NCI-H2227 treated with DMSO at 0.1 percent for 48 hours (cell line): ENCODE measurements at regions not wholly inside any gene's neighbourhood (a gene's known extent, or its start where the extent isn't known, plus 50 kb on each side); places are given as distances from the start of the nearest gene placed in this dataset.
"Not testable (repeated sequence)": the region's sequence is repeated elsewhere in the genome, so short reads cannot be mapped to it uniquely, and the experiment has no call there.

Experiments used
- DNase-seq: peaks from one replicate; lab custom pipeline; 2025; lab: John Stamatoyannopoulos, UW

- no peak for DNase-seq
Observed at GRCh38 chr4:177185579-177185978, 124.1 kb upstream of the NEIL3 start.

GRCh38 chr4:177187371-177187770 is 122.3 kb upstream of the NEIL3 start:
- DNase-seq, result no peak

- DNase-seq, result no peak
Observed at GRCh38 chr4:177190995-177191580, 118.6 kb upstream of the NEIL3 start.

- DNase-seq, result no peak
Observed at GRCh38 chr4:177191586-177191985, 118.1 kb upstream of the NEIL3 start.

- no peak for DNase-seq
Observed at GRCh38 chr4:177191991-177192390, 117.7 kb upstream of the NEIL3 start.

GRCh38 chr4:177193024-177193715 is 116.5 kb upstream of the NEIL3 start:
- not testable (repeated sequence) for DNase-seq

GRCh38 chr4:177194906-177195305 is 114.8 kb upstream of the NEIL3 start:
- DNase-seq, result no peak

- DNase-seq, result no peak
Observed at GRCh38 chr4:177196615-177197014, 113.1 kb upstream of the NEIL3 start.

GRCh38 chr4:177201614-177202013 is 108.1 kb upstream of the NEIL3 start:
- DNase-seq, result no peak

GRCh38 chr4:177204126-177204525 is 105.5 kb upstream of the NEIL3 start:
- no peak for DNase-seq

GRCh38 chr4:177214935-177215334 is 94.7 kb upstream of the NEIL3 start:
- no peak for DNase-seq

GRCh38 chr4:177220376-177220775 is 89.3 kb upstream of the NEIL3 start:
- no peak for DNase-seq

- no peak for DNase-seq
Observed at GRCh38 chr4:177222781-177223180, 86.9 kb upstream of the NEIL3 start.

GRCh38 chr4:177225605-177226004 is 84.1 kb upstream of the NEIL3 start:
- no peak for DNase-seq

- DNase-seq, result no peak
Observed at GRCh38 chr4:177227636-177228035, 82.0 kb upstream of the NEIL3 start.

GRCh38 chr4:177228599-177228998 is 81.1 kb upstream of the NEIL3 start:
- no peak for DNase-seq

GRCh38 chr4:177229331-177229730 is 80.3 kb upstream of the NEIL3 start:
- DNase-seq, result no peak

GRCh38 chr4:177232473-177232872 is 77.2 kb upstream of the NEIL3 start:
- no peak for DNase-seq

- no peak for DNase-seq
Observed at GRCh38 chr4:177235026-177235425, 74.6 kb upstream of the NEIL3 start.

- DNase-seq, result no peak
Observed at GRCh38 chr4:177236886-177237285, 72.8 kb upstream of the NEIL3 start.

GRCh38 chr4:177237291-177237690 is 72.4 kb upstream of the NEIL3 start:
- DNase-seq, result no peak

GRCh38 chr4:177239477-177239876 is 70.2 kb upstream of the NEIL3 start:
- DNase-seq, result no peak

GRCh38 chr4:177239878-177240277 is 69.8 kb upstream of the NEIL3 start:
- no peak for DNase-seq

- no peak for DNase-seq
Observed at GRCh38 chr4:177242651-177243286, 66.9 kb upstream of the NEIL3 start.
